NCI-H82 treated with DMSO at 0.1 percent for 48 hours (cell line): ENCODE measurements at regions not wholly inside any gene's neighbourhood (a gene's known extent, or its start where the extent isn't known, plus 50 kb on each side); places are given as distances from the start of the nearest gene placed in this dataset.
"Not testable (repeated sequence)": the region's sequence is repeated elsewhere in the genome, so short reads cannot be mapped to it uniquely, and the experiment has no call there.

Experiments
- DNase-seq: peaks from one replicate; lab custom pipeline; 2025; ENCODE audit not compliant: unreplicated experiment; lab: John Stamatoyannopoulos, UW

GRCh38 chr3:78076379-78076778, 1036.5 kb downstream of the ROBO2 start:
- no peak for DNase-seq

- no peak for DNase-seq
These were observed 1037.3 kb downstream of the ROBO2 start for GRCh38 chr3:78077178-78077577.

GRCh38 chr3:78077842-78078241, 1037.9 kb downstream of the ROBO2 start:
- no peak for DNase-seq

- no peak for DNase-seq
These were observed 1039.6 kb downstream of the ROBO2 start for GRCh38 chr3:78079514-78079913.

- no peak for DNase-seq
These were observed 1046.3 kb downstream of the ROBO2 start for GRCh38 chr3:78086150-78086549.

GRCh38 chr3:78087134-78087533, 1047.2 kb downstream of the ROBO2 start:
- DNase-seq, result no peak

- DNase-seq, result no peak
These were observed 1048.1 kb downstream of the ROBO2 start for GRCh38 chr3:78088006-78088405.

- no peak for DNase-seq
These were observed 1050.5 kb downstream of the ROBO2 start for GRCh38 chr3:78090382-78090781.

- no peak for DNase-seq
These were observed 1051.7 kb downstream of the ROBO2 start for GRCh38 chr3:78091478-78092119.

- DNase-seq, result not testable (repeated sequence)
These were observed 1052.7 kb downstream of the ROBO2 start for GRCh38 chr3:78092574-78092973.

- no peak for DNase-seq
These were observed 1056.8 kb downstream of the ROBO2 start for GRCh38 chr3:78096488-78097255.

- no peak for DNase-seq
These were observed 1058.5 kb downstream of the ROBO2 start for GRCh38 chr3:78098367-78098766.

GRCh38 chr3:78101384-78101783, 1061.5 kb downstream of the ROBO2 start:
- DNase-seq, result no peak

- DNase-seq, result not testable (repeated sequence)
These were observed 1068.5 kb downstream of the ROBO2 start for GRCh38 chr3:78108269-78108961.

- no peak for DNase-seq
These were observed 1072.6 kb downstream of the ROBO2 start for GRCh38 chr3:78112291-78113010.

GRCh38 chr3:78115983-78116382, 1076.1 kb downstream of the ROBO2 start:
- DNase-seq, result no peak

GRCh38 chr3:78116874-78117273, 1077.0 kb downstream of the ROBO2 start:
- no peak for DNase-seq

- no peak for DNase-seq
These were observed 1083.2 kb downstream of the ROBO2 start for GRCh38 chr3:78123058-78123457.

GRCh38 chr3:78129707-78130106, 1089.8 kb downstream of the ROBO2 start:
- DNase-seq, result no peak

- no peak for DNase-seq
These were observed 1090.9 kb downstream of the ROBO2 start for GRCh38 chr3:78130741-78131290.

- DNase-seq, result no peak
These were observed 1094.6 kb downstream of the ROBO2 start for GRCh38 chr3:78134496-78134895.
